NCI-H187 treated with DMSO at 0.1 percent for 48 hours (cell line): ENCODE measurements at regions not wholly inside any gene's neighbourhood (a gene's known extent, or its start where the extent isn't known, plus 50 kb on each side); places are given as distances from the start of the nearest gene placed in this dataset.
"Not testable (repeated sequence)": the region's sequence is repeated elsewhere in the genome, so short reads cannot be mapped to it uniquely, and the experiment has no call there.

Experiments used
- DNase-seq: peaks from one replicate; lab custom pipeline; 2025; lab: John Stamatoyannopoulos, UW

DNA sequence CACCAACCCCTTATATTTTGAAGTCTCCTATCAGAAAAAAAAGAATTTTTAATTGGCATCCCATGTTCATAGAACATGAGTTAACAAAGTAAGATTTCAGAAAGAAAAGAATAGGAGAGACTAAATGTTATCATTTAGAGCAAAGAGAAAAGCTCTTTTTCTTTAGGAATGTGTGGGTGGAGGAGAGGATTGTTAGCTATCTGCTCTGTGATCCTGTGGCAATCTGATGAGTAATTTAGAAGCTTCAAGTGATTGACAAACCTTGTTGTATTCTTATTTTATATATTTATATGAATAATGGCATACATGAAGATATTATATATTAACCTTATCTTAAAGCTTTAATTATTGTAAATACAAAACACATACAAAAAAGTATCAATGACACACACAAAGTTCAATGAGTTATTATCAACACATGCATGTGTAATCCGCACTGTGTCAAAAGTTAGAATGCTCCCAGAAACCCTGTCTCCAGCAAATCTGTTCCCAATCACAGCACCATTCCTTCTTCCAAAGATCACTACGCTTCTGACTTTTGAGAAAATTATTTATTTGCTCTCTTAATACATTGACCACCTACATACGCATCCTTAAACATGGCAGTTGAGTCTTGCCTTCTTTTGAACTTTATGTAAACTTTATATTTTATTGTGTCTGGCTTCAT lies 907.4 kb downstream of the MCTP2 start:
- DNase-seq = no peak

DNA sequence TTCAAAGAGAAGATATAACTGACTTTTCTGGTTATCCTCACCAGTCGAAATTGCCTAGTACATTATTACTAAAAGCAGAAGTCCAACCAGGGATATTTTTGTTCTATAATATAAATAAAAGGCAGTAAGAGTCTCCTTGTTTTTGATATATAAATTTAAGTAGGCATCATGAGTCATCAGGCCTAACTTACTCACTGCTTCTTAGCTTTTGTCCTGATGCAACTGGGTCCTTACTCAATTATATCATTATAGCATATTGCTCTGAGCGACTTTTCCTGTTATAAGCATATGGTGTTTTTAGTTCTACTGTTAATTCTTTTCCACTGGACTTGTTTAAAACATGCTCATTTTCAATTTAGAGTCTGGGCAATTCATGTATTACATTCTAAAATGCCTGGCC lies 910.1 kb downstream of the MCTP2 start:
- no peak for DNase-seq

DNA sequence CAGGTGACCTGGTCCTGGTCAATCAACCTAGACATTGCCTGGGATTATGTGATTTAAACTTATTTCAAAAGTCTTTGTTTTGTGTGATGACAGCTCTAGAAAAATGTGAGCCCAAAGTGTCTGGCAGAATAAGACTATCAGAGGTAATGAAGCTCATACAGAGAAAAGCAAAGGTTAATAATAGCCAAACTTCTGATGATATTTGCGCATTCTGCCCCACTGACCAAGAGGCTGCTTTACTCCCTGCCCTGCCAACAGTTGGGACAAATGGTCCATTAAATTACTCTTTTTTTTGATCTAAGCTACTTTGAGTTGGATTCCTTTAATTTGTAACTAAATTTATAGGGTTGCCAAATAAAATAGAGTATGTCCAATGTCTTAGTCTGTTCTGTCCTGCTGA lies 911.2 kb downstream of the MCTP2 start:
- DNase-seq = no peak

DNA sequence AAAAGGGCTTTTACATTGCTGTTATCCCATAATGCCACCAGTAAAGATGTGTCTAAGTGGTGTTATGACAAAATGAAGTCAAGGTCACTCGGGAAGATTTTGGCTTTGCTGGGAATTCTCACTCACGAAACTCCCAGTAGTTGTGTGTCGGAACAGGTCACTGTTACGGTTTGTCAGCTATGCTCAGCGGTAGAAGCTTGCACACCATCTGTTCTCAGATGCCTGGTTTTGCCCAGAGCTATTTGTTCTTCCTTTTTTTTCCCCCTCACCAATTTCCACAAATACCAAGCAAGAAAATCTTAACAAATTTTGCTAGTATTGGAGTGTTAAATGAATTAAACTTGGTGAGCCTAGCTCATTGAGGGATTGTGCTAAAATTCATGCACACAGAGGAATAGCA lies 915.1 kb downstream of the MCTP2 start:
- no peak for DNase-seq

DNA sequence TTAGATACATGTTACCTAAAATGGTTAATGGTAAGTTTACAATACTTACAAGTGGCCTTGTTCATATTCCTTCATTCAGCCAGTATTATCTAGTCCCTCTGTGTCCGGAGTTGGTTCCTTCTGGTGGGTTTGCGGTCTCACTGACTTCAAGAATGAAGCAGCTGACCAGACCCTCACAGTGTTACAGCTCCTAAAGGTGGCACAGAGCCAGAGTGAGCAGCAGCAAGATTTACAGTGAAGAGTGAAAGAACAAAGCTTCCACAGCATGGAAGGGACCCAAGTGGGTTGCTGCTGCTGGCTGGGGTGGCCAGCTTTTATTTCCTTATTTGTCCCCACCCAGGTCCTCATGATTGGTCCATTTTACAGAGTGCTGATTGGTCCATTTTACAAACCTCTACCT lies 916.8 kb downstream of the MCTP2 start:
- DNase-seq = no peak

DNA sequence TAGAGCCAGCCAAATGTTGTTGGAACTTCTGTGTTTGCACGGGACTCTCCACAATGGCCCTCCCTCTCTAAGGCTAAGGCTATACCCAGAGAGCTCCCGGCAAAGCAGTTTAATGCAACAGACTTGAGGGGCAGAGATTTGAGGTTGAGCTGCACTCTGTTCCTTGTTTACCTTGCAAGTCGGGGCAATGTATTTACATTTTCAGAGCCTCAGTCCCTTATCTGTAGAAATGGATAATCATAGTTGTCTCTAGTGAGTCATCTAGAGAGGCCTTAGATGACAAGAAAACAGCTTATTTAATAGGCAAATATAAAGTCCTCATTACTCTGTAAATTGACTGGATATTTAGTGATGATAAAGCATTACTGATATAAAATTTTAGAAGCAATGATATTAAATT lies 917.7 kb downstream of the MCTP2 start:
- DNase-seq = no peak

DNA sequence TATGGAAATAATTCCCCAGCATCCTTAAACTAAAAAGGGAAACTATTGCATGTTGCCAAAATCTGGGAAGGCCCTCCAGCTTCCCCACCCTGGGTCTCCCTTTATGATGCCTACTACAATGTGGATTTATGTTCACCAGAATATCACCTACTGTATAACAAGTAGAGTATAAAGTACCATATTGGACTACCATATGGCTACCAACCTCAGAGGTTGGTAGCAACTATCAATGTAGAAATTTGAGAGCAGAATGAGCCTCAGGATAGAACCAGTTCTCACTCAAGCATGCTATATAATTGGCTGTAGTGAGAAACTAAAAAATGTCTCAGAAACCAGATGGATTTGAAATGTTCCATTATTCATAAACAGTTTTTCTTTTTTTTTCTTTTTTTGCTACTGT lies 918.4 kb downstream of the MCTP2 start:
- no peak for DNase-seq

DNA sequence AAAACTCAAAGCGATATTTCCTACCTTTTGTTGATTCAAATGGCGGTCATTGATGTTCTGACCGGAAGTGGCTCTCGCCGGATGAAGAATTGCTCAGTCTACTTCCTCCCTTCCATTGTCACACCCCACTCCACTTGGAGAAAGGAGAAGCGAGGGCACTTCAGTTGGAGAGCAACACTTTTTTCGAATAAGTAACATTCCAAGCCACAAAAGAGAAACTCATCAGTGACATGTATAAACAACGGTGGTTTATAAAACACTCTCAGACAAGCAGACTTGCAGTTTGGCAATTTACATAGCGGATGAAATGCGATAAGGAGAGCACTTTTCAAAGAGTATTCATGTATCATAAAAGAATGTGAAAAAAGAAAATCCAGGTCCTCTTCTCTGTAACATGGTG lies 919.1 kb downstream of the MCTP2 start:
- no peak for DNase-seq

DNA sequence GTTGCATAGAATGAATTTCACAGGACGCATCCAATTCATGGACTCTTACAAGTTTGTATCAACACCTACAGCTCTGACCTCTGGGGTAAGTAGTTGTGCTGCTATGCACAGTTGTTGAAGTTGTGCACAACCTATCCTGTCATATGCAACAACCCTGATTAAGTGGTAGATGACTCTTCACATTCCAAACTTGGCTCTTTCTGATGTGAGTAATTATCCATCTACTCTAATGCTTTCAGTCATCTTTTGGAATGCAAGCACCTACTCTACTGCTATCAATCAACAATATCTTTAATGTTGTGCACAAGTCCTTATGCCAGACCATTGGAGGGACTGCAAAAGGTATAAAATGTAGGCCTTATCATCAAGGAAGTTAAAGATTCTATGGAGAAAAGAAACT lies 921.4 kb downstream of the MCTP2 start:
- DNase-seq = no peak

DNA sequence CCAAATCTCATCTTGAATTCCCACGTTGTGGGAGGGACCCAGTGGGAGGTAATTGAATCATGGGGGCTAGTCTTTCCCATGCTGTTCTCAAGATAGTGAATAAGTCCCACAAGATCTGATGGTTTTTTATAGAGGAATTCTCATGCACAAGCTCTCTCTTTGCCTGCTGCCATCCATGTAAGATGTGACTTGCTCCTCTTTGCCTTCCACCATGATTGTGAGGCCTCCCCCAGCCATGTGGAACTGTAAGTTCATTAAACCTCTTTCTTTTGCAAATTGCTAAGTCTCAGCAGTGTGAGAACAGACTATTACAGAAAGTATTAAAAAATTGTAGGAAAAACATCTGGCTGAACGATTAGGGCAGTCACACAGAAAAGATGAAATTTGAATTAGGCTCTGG lies 921.8 kb downstream of the MCTP2 start:
- not testable (repeated sequence) for DNase-seq

DNA sequence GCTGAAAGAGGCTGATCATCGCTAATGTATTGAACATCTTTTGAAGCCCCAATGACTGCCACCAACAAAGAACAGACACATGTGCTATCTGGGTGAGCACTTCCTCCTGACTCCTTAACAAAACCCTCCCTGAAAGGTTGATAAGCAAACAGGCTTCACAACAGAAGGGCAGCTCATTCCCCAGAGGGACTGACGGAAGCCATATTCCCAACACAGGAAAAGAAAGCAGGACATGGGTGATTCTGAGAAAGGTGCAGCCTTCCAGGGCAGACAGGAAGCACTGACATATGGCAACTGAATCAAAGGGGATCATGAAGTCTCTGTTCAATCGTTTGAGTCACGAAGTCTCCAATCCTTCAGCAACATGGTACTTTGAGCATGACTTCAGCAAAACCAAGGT lies 929.0 kb downstream of the MCTP2 start:
- DNase-seq = no peak

DNA sequence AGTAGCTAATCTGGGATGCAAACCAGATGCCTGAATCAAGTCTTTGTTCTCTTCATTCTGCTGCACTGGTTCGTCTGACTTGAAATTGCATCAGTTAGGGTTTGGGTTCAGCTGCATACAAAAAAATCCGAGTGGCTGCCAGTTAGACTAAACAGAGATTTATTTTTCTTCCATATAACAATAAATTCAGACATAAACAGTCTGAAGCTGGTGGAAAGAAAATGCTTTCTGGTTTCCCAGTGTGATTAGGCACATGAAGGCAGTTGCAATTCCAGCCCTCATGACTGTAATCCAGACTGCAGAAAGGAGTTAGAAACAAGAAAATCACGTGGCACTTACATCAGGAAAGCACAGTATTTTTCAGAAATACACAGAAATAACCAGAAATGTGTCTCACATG lies 930.7 kb downstream of the MCTP2 start:
- no peak for DNase-seq

DNA sequence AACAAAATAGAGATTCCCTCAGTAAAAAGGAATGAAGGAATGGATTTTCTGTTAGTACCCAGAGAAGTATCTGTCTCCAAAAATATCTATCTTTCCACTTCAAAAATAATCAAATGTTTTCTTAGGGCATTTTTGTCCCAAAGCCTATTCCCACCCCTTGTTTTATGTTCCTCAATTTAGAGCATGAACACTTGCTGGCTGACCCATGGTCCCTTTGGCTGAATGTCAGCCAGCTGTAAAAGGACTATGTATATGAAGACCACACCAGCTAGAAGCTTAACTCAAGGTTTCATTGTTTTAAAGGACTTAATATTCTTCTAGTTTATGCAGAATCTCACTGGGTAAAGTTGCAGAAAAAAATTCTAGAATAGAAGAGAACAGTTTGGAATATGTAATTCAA lies 931.2 kb downstream of the MCTP2 start:
- no peak for DNase-seq

DNA sequence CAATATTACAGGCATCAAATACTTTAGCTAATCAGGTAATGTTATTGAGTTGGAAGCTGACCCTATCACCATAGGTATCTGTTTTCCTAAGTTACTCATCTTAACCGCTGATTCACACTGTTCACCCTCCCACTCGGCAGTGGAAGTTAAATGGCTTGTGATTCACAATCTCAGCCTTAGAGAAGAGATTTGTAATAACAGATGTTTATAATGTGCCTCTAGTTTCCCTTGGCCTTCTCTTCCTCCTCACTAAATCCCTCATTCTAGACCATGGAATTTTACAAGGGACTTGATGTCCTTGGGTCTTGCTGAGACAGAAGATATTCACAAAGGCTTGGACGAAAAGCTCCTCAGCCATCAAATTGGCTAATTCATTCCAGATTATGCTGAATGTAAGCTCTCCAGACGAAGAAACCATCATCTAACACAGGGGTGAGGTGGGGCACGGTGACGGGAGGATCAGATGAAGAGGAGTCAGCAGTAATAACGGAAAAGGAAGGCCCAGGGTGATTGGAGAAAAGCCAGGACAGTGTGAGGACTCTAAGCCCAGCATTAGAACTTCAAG lies 931.7 kb downstream of the MCTP2 start:
- DNase-seq = no peak

DNA sequence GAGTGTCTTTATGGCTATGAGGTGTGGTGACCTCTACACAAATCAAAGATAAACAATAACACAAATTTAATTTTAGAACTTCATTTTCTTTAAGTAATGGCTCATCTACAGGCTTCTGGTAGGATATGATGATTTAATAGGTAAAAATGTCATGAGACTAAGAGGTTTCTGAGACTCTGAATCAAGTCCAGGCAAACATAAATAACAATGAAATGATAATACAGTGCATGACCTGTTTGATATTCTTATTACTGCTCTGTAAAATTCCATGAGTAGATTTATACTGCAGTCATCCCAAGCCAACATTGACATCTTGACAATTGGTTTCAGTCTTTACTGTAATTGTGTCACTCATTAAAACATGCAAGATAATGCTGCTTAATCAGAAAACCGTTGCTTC lies 936.8 kb downstream of the MCTP2 start:
- DNase-seq = no peak

DNA sequence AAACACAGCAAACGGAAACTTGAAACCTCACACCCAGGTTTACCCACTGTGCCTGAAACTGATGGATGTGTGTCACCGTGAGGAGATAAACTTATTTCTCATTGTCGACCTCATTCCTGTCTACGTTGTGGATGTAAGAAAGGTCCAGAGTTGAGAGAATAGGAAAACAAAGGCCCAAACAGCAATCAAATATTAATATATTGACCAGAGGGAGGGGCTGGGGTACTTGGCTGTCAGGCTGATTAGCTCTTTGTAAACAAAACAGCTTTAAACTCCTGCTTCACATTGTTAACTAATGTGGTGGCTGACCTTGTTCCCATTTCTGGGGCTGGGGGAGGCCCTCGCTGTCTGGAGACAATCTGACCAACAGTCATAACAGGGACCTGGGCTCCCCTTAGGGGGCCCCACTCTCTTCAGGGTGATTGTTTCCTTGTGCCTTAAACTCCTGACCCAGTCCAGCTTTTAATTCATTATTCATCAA lies 937.6 kb downstream of the MCTP2 start:
- no peak for DNase-seq

DNA sequence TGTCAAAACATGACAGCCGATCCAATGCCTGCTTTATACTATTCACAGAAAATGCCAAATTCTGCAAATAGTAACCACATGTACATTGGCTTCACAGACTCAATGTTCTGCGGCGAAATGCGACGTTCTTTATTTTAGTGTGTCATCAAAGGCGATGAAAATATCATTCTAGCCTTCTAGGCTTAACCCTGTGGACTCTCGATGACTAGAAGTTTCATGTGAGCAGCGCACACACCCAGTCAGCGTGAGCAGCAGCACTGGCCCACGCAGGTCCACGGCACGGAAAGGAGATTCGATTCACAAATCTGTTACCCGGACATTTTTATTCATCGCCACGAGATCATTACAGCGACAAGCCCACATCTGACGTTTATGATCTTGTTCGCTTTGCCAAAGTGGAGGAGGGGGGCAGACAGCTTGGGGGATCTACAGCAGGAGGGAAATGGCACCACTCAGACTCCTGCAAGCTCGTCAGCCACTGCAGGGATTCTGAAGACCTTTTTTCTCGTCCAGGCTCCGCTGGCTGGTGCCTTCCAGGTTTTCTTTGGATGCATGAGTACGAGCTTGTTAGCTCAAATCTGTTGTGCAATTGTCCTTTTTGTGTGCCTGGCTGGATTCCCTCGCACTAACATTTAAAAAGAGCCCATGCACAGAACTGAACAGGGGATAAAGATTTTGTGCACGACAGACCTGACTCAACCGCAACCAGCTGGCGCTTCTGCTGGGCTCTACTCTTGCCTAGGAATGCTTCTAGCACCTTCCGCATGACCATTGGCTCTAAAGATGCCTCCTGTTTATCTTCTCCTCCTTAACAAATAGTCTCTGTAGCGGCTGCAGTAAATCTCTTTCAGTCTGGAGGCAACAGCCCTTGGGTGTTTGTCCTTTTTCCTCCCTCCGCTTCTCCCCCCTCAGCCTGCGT lies 938.4 kb downstream of the MCTP2 start:
- no peak for DNase-seq

DNA sequence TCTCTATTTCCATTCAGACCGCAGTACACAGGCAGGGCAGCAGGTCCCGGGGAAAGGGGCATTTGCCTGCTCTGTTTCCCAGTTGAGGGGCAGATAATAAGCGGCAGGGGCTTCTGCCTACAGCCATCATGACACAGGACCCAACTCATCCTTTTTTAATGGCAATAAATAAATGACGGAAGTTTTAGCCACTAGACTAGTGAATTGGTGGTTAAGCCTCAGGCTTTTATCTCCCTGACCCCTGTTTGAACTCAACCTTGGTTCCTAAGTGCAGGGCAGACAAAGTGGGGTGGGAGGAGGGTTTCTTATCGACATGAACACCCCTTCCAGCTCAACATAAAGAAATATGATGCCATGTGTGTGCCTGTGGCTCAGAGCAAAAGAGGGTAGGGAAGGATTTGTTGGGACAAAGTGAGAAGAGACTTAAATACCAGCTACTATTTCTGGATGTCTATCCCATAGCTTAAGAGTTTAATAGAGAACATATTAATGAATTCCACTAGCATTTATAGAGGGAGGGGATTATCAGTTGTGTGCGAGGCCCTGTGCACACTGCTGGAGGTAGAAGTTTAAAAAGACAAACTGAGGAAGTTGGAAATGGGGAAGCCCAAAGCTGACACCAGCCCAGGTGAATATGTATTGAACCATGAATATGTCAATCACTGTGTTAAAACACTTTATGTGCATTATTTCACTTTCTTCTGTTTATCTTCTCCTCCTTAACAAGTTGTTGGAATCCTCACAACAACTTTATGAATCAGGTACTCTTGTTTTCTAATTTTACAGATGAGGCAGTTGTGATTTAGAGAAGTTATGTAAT lies 939.4 kb downstream of the MCTP2 start:
- DNase-seq = no peak

DNA sequence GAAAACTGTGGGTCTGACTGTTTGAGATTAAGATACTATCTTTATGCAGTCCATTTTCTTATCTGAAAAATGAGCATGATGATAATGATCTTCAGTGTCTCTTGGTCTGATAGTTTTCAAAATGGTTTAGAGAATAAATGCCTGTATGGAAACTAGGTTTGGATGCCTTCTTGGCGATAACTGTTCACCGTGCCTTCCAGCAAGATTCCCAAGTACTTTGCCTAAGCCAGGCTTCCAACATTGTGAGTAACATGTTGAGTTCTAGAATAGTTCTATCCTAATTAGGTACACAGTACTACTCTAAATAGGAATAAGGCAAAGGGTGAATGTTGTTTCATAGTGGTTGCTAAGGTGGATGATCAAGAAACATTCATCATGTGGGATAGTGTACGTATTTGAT lies 940.2 kb downstream of the MCTP2 start:
- no peak for DNase-seq

DNA sequence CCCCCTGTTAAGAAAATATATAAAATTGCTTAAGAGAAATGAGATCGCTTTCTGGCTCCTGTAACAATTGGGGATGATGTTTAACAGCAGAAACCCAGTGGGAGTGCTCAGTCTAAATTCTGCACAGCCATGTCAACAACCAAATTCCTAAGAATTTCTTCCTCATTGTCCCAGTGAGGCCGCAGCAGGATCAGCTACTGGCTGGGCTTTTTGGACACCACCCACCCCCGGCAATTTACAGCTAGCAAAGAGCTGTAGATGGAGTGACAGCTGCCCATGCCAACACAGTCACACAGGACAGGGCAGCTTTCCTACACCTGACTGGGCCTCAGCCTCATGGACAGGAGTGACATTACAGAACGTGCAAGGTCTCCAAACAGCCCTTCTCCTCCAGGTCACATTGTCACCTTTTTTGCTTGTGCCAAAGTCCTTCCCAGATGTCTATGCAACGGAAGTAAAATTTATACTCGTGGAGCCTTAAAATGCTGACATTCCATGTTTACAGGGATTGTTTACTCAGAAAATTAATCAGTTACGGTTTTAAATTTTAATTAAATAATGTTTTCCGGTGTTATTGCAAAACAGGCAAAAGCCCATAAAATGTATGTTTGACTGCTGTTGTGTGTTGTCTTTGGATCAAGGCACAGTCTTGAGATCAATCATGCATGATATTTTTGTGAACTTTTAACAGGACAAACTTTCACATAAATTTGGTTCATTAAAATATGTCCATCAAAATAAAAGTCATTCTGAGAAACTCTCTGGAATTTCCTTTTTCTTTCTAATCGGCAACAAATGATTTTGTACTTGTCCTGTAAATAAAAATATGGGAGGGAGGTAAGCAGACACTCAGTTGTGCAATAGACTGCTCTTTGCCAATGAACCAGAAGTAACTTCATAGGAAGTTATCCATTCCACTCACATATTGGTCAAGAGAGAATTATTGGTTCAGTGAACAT lies 943.2 kb downstream of the MCTP2 start:
- DNase-seq = no peak
